HG02623 (cell line): ENCODE measurements at regions not wholly inside any gene's neighbourhood (a gene's known extent, or its start where the extent isn't known, plus 50 kb on each side); places are given as distances from the start of the nearest gene placed in this dataset.

Experiments
- ATAC-seq: cut with Tn5 transposase; IDR thresholded peaks from one replicate; pipeline ENCODE4 v1.9.1; 2021; ENCODE audit warnings: moderate library complexity; ENCODE audit not compliant: unreplicated experiment

- ATAC-seq: no peak
Observed at GRCh38 chr6:141026504-141026903, 1106.2 kb upstream of the GJE1 start.

GRCh38 chr6:141024526-141024925 is 1108.2 kb upstream of the GJE1 start:
- ATAC-seq: no peak

GRCh38 chr6:141017941-141018340 is 1114.8 kb upstream of the GJE1 start:
- no peak for ATAC-seq

- ATAC-seq: no peak
Observed at GRCh38 chr6:141000917-141001316, 1131.8 kb upstream of the GJE1 start.

GRCh38 chr6:140993515-140993914 is 1139.2 kb upstream of the GJE1 start:
- ATAC-seq: no peak

- no peak for ATAC-seq
Observed at GRCh38 chr6:140992678-140993077, 1140.0 kb upstream of the GJE1 start.

- ATAC-seq: no peak
Observed at GRCh38 chr6:140988780-140989179, 1143.9 kb upstream of the GJE1 start.

- no peak for ATAC-seq
Observed at GRCh38 chr6:140987364-140988155, 1145.2 kb upstream of the GJE1 start.

GRCh38 chr6:140985679-140986275 is 1146.9 kb upstream of the GJE1 start:
- no peak for ATAC-seq

GRCh38 chr6:140980265-140980887 is 1152.3 kb upstream of the GJE1 start:
- no peak for ATAC-seq

GRCh38 chr6:140979642-140980091 is 1153.1 kb upstream of the GJE1 start:
- ATAC-seq: no peak

GRCh38 chr6:140977403-140977802 is 1155.3 kb upstream of the GJE1 start:
- ATAC-seq: no peak

GRCh38 chr6:140976806-140977205 is 1155.9 kb upstream of the GJE1 start:
- ATAC-seq: no peak

- ATAC-seq: no peak
Observed at GRCh38 chr6:140970485-140970884, 1162.2 kb upstream of the GJE1 start.

GRCh38 chr6:140968062-140968461 is 1164.7 kb upstream of the GJE1 start:
- ATAC-seq: no peak

GRCh38 chr6:140966676-140967075 is 1166.0 kb upstream of the GJE1 start:
- ATAC-seq: no peak

- no peak for ATAC-seq
Observed at GRCh38 chr6:140960566-140960965, 1172.2 kb upstream of the GJE1 start.

- ATAC-seq: no peak
Observed at GRCh38 chr6:140957386-140957785, 1175.3 kb upstream of the GJE1 start.

- no peak for ATAC-seq
Observed at GRCh38 chr6:140956571-140957369, 1176.0 kb upstream of the GJE1 start.

GRCh38 chr6:140940251-140940925 is 1192.3 kb upstream of the GJE1 start:
- no peak for ATAC-seq

GRCh38 chr6:140932909-140933308 is 1199.8 kb upstream of the GJE1 start:
- no peak for ATAC-seq
